Trophoblast cell (in vitro differentiated cells and primary cell): ENCODE measurements at regions not wholly inside any gene's neighbourhood (a gene's known extent, or its start where the extent isn't known, plus 50 kb on each side); places are given as distances from the start of the nearest gene placed in this dataset.

Source experiments
- DNase-seq, 2 donors: peaks; one replicate each; pipeline ENCODE4 v3.0.0-alpha.2; 2016
- H2AFZ ChIP-seq: 2 replicates; pipeline ENCODE4 v1.6.1; 2013; ENCODE audit warnings: low read length, moderate library complexity, mild to moderate bottlenecking; ENCODE audit not compliant: insufficient read depth, poor library complexity
- H2AK5ac ChIP-seq: 2 replicates; pipeline ENCODE4 v1.6.1; 2013; ENCODE audit warnings: mild to moderate bottlenecking, low read length
- H2BK120ac ChIP-seq: 2 replicates; pipeline ENCODE4 v1.6.1; 2013; ENCODE audit warnings: low read length, mild to moderate bottlenecking, moderate library complexity; ENCODE audit not compliant: insufficient read depth, poor library complexity
- H2BK12ac ChIP-seq: 2 replicates; pipeline ENCODE4 v1.6.1; 2013; ENCODE audit warnings: mild to moderate bottlenecking, low read length, moderate library complexity
- H2BK5ac ChIP-seq: 2 replicates; pipeline ENCODE4 v1.6.1; 2013; ENCODE audit warnings: low read length, low read depth, moderate library complexity, mild to moderate bottlenecking; ENCODE audit not compliant: poor library complexity
- H3K14ac ChIP-seq: 2 replicates; pipeline ENCODE4 v1.6.1; 2013; ENCODE audit warnings: mild to moderate bottlenecking, low read length
- H3K18ac ChIP-seq: 2 replicates; pipeline ENCODE4 v1.6.1; 2013; ENCODE audit warnings: mild to moderate bottlenecking, low read length
- H3K23ac ChIP-seq: 2 replicates; pipeline ENCODE4 v1.6.1; 2013; ENCODE audit warnings: low read length
- H3K27ac ChIP-seq: 2 replicates; pipeline ENCODE4 v1.5.1; 2013; ENCODE audit warnings: low read depth, mild to moderate bottlenecking, inconsistent platforms, low read length, moderate library complexity
- H3K27me3 ChIP-seq: 2 replicates; pipeline ENCODE4 v1.6.1; 2013; ENCODE audit warnings: inconsistent platforms, mild to moderate bottlenecking, low read length, moderate library complexity; ENCODE audit not compliant: insufficient read depth
- H3K36me3 ChIP-seq, 2 experiments: 1 replicate in 1 of 2; 2 replicates in 1 of 2; pipeline ENCODE4 v1.6.1; 2013; ENCODE audit warnings: low read length in 2 of 2, mild to moderate bottlenecking in 2 of 2, moderate library complexity in 1 of 2; ENCODE audit not compliant: insufficient read depth in 2 of 2, control insufficient read depth in 1 of 2
- H3K4ac ChIP-seq: 2 replicates; pipeline ENCODE4 v1.6.1; 2013; ENCODE audit warnings: low read depth, mild to moderate bottlenecking, low read length, moderate library complexity
- H3K4me1 ChIP-seq, 2 experiments: 1 replicate in 1 of 2; 2 replicates in 1 of 2; pipeline ENCODE4 v1.6.1; 2013; ENCODE audit warnings: low read length in 2 of 2, mild to moderate bottlenecking in 2 of 2, moderate library complexity in 1 of 2; ENCODE audit not compliant: insufficient read depth in 2 of 2, control insufficient read depth in 1 of 2
- H3K4me2 ChIP-seq: 2 replicates; pipeline ENCODE4 v1.6.1; 2013; ENCODE audit warnings: inconsistent platforms, mild to moderate bottlenecking, low read length, moderate library complexity
- H3K4me3 ChIP-seq: 2 replicates; pipeline ENCODE4 v1.5.1; 2013; ENCODE audit warnings: mild to moderate bottlenecking, low read depth, low read length, inconsistent platforms
- H3K79me1 ChIP-seq: one replicate; pipeline ENCODE4 v1.6.1; 2013; ENCODE audit warnings: low read length
- H3K79me2 ChIP-seq: 2 replicates; pipeline ENCODE4 v1.6.1; 2013; ENCODE audit warnings: low read length, mild to moderate bottlenecking; ENCODE audit not compliant: control insufficient read depth, insufficient read depth, poor library complexity
- H3K9ac ChIP-seq: 2 replicates; pipeline ENCODE4 v1.6.1; 2013; ENCODE audit warnings: mild to moderate bottlenecking, low read length
- H3K9me3 ChIP-seq: 2 replicates; pipeline ENCODE4 v1.6.1; 2013; ENCODE audit warnings: low read depth, mild to moderate bottlenecking, control low read depth, inconsistent platforms, low read length; ENCODE audit not compliant: insufficient read depth
- H4K12ac ChIP-seq: 2 replicates; pipeline ENCODE4 v1.6.1; 2013; ENCODE audit warnings: low read depth, mild to moderate bottlenecking, low read length, moderate library complexity
- H4K8ac ChIP-seq: 2 replicates; pipeline ENCODE4 v1.6.1; 2013; ENCODE audit warnings: low read depth, mild to moderate bottlenecking, low read length, moderate library complexity
- H4K91ac ChIP-seq: one replicate; pipeline ENCODE4 v1.6.1; 2013; ENCODE audit warnings: low read depth, mild to moderate bottlenecking, low read length, moderate library complexity
- WGBS: extraction: QIAGEN DNeasy Blood & Tissue Kit; methylation state at CpG from one replicate; pipeline ENCODE4 v1.1.7; 2013; ENCODE audit warnings: missing lambda C conversion rate; ENCODE audit not compliant: insufficient read length, insufficient coverage; ENCODE audit errors: extremely low coverage; 5-methylcytosine and 5-hydroxymethylcytosine counted together

DNA sequence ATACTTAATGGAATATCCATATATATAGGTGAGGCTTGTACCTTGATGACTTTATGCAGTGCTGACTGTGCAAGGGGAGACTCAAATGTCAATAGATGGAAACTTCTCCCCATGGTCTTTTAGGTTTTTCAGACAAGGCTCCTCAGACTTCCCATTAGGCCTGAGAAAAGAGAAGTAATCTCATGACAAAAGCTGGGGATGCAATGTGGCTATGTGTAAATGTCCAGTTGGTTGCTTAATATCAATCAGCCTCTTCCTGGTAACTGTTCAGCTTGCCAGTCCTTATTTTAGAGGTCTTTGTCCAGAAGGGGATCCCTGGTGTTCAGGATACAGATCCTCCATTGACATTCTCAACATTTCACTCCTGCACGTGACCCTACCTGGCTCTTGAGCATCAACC is 621.1 kb upstream of the CDH18 start:
- H3K4me1 ChIP-seq, result no peaks in the 10 kb centered on the region
- no peak overlapping the region for H2BK5ac ChIP-seq
- no peak overlapping the region for H4K12ac ChIP-seq
- no peak overlapping the region for H3K9ac ChIP-seq
- H3K4me2 ChIP-seq, result no peak overlapping the region
- H3K79me2 ChIP-seq, result no peaks in the 10 kb centered on the region
- H2BK12ac ChIP-seq, result no peak overlapping the region
- no peak overlapping the region for H3K18ac ChIP-seq
- H2AK5ac ChIP-seq, result no peak overlapping the region
- H3K4me3 ChIP-seq, result no peak overlapping the region
- H4K91ac ChIP-seq, result no peak overlapping the region
- no peaks in the 10 kb centered on the region for H3K36me3 ChIP-seq
- no CpG with 5 or more reads among the region's 1 CpG for WGBS
- H3K14ac ChIP-seq, result no peak overlapping the region
- H3K9me3 ChIP-seq, result no peaks in the 10 kb centered on the region
- no peaks in the 10 kb centered on the region for H3K79me1 ChIP-seq
- H2AFZ ChIP-seq, result no peak overlapping the region
- H3K27me3 ChIP-seq, result no peaks in the 10 kb centered on the region
- H3K4ac ChIP-seq, result no peak overlapping the region
- H2BK120ac ChIP-seq, result no peak overlapping the region
- H3K23ac ChIP-seq, result peak overlapping the region; percentile 66
- H3K27ac ChIP-seq, result no peak overlapping the region
- no peak overlapping the region for H4K8ac ChIP-seq
- DNase-seq, result no peak

DNA sequence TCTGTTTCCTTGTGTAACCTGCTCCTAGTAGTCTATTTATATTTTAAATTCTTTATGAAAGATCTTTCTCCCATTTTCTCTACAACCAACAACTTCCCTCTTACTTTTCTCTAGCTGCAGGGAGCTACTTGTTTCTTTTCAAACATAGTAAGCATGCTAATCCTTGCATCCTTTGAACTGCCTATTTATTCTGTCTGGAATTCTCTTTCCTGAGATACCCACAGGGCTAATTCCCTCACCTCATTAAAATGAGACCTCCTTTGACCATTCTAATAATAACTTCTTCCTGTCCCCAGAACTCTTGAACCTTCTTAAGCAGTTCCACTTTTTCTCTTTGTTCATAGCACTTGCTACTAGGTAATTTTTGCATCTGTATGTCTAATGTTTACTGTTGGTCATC is 620.6 kb upstream of the CDH18 start:
- Histone ChIP-seq H4K12ac (no peak overlapping the region), H3K4me1 (no peaks in the 10 kb centered on the region), H3K9me3 (no peaks in the 10 kb centered on the region), H3K4me3 (no peak overlapping the region), H3K14ac (no peak overlapping the region), H4K8ac (no peak overlapping the region), H3K27ac (no peak overlapping the region), H2AK5ac (no peak overlapping the region), H3K79me1 (no peaks in the 10 kb centered on the region), H3K4me2 (no peak overlapping the region), H3K18ac (no peak overlapping the region), H2BK5ac (no peak overlapping the region), H3K27me3 (no peaks in the 10 kb centered on the region), H3K9ac (no peak overlapping the region), H3K79me2 (no peaks in the 10 kb centered on the region), H3K4ac (no peak overlapping the region), H3K23ac (no peak overlapping the region), H4K91ac (no peak overlapping the region), H2BK12ac (no peak overlapping the region), H3K36me3 (no peaks in the 10 kb centered on the region), H2BK120ac (no peak overlapping the region), H2AFZ (no peak overlapping the region)
- DNase-seq, result no peak

DNA sequence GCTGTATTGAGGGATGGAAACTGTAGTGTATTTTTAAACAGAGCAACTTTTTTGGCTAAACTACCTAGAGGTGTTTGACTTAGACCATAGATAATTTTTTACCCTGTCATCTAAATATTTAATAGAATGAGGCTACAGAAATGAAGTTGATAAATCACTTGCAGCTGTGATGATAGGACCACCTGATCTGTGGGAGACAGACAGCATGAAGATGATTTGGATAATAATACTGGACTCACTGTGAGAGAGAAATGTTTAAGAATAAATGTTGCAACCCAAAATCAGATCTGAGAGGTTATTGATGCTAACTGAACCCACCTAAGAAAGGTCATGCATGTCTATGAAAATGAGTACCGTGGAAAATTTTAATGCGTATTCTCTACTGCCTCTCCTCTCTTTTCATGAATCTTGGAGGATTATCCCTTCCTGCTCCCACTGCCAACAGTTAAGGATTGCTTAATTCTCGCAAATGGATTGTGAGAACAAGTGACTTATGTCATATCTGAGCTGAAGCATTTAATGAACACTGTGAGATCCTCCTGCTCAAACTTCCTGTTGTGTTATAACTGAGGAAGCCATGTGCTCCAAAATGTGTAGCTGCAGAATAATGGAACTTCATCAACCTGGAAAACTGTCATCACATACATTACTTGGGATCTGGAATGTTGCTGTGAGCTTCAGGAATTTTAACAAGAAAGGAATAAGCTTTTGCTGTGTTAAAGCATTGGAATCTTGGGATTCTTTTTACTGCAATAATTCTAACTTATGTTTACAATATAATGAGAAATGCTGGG is 617.9 kb upstream of the CDH18 start:
- H3K9me3 ChIP-seq, result no peaks in the 10 kb centered on the region
- H2AK5ac ChIP-seq, result no peak overlapping the region
- no peaks in the 10 kb centered on the region for H3K4me1 ChIP-seq
- no peak overlapping the region for H3K4me3 ChIP-seq
- H4K8ac ChIP-seq, result no peak overlapping the region
- no peak for DNase-seq
- WGBS, result no CpG with 5 or more reads among the region's 3 CpGs
- H4K12ac ChIP-seq, result no peak overlapping the region
- no peak overlapping the region for H2AFZ ChIP-seq
- H2BK120ac ChIP-seq, result no peak overlapping the region
- H3K79me2 ChIP-seq, result no peaks in the 10 kb centered on the region
- no peak overlapping the region for H3K18ac ChIP-seq
- H3K4ac ChIP-seq, result no peak overlapping the region
- H4K91ac ChIP-seq, result no peak overlapping the region
- no peaks in the 10 kb centered on the region for H3K36me3 ChIP-seq
- no peak overlapping the region for H3K14ac ChIP-seq
- H3K23ac ChIP-seq, result no peak overlapping the region
- no peak overlapping the region for H2BK12ac ChIP-seq
- no peak overlapping the region for H3K27ac ChIP-seq
- no peak overlapping the region for H3K9ac ChIP-seq
- no peaks in the 10 kb centered on the region for H3K79me1 ChIP-seq
- H3K4me2 ChIP-seq, result no peak overlapping the region
- no peak overlapping the region for H2BK5ac ChIP-seq
- no peaks in the 10 kb centered on the region for H3K27me3 ChIP-seq

DNA sequence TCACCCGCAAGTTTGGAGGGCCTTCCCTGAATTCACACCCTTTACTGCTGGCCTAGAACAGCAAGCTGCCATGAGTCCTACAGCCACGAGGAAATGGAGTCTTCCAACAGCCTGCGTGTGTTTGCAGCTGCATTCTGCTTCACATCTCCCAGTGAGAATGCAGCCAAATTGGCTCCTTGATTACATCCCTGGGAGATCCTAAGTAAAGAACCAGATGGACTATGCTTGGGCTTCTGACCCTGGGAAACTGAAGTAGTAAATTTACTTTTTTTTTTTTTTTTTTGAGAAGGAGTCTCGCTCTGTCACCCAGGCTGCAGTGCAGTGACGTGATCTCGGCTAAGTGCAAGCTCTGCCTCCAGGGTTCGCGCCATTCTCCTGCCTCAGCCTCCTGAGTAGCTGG is 617.0 kb upstream of the CDH18 start:
- no peaks in the 10 kb centered on the region for H3K36me3 ChIP-seq
- H3K9me3 ChIP-seq, result no peaks in the 10 kb centered on the region
- no peak overlapping the region for H3K4me3 ChIP-seq
- H4K12ac ChIP-seq, result no peak overlapping the region
- H3K4me2 ChIP-seq, result no peak overlapping the region
- DNase-seq, result no peak
- no peaks in the 10 kb centered on the region for H3K79me2 ChIP-seq
- no peak overlapping the region for H2BK5ac ChIP-seq
- no peak overlapping the region for H3K18ac ChIP-seq
- H2BK12ac ChIP-seq, result no peak overlapping the region
- H4K8ac ChIP-seq, result no peak overlapping the region
- WGBS, result no CpG with 5 or more reads among the region's 8 CpGs
- H2AK5ac ChIP-seq, result no peak overlapping the region
- H3K79me1 ChIP-seq, result no peaks in the 10 kb centered on the region
- H3K4me1 ChIP-seq, result no peaks in the 10 kb centered on the region
- H3K4ac ChIP-seq, result no peak overlapping the region
- no peak overlapping the region for H3K14ac ChIP-seq
- no peak overlapping the region for H3K9ac ChIP-seq
- no peaks in the 10 kb centered on the region for H3K27me3 ChIP-seq
- H4K91ac ChIP-seq, result no peak overlapping the region
- no peak overlapping the region for H2AFZ ChIP-seq
- H2BK120ac ChIP-seq, result no peak overlapping the region
- no peak overlapping the region for H3K23ac ChIP-seq
- H3K27ac ChIP-seq, result no peak overlapping the region
